ENCODE measurements at regions not wholly inside any gene's neighbourhood (a gene's known extent, or its start where the extent isn't known, plus 50 kb on each side); places are given as distances from the start of the nearest gene placed in this dataset.

- no peak for DNase-seq
Observed at GRCh38 chr2:54392555-54393324, 63.4 kb upstream of the SPTBN1 start.

GRCh38 chr2:54394392-54394791, 61.7 kb upstream of the SPTBN1 start:
- DNase-seq: no peak

DNA sequence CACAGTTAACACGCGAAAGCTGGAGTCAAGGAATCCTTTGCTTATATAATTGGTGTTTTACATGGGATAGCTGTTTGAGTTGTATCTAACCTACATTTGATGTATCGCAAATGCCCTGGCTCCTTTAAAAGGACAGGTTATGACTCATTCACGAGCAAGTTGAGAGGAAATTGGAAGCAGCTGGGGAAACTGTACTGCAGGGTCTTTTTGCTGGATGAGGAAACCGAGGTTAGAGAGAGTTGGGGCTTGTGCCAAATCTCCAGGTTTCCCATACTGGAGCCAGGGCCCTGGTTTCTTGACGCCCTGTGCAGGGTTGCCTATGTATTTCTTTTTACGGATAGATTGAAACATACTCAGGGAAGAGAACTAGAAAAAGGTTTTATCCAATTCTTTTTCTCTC, 60.0 kb upstream of the SPTBN1 start:
- no peak for DNase-seq

DNA sequence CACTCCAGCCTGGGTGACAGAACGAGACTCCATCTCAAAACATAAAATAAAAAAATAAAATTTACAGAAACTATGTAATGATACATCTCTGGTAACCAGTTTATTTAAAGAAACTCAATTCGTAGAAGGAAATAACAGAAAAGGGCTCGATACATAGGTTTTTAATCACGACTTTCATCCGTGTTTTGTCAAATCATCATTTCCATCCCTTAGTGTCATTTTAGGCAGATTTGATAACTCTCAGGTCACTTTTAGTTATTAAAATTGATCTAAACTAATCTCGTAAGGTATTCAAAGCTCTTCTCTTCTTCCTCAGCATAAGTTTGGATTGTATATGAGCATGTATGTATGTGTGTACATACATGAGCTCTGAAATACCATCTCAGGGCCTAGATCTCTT, 59.3 kb upstream of the SPTBN1 start:
- no peak for DNase-seq

DNA sequence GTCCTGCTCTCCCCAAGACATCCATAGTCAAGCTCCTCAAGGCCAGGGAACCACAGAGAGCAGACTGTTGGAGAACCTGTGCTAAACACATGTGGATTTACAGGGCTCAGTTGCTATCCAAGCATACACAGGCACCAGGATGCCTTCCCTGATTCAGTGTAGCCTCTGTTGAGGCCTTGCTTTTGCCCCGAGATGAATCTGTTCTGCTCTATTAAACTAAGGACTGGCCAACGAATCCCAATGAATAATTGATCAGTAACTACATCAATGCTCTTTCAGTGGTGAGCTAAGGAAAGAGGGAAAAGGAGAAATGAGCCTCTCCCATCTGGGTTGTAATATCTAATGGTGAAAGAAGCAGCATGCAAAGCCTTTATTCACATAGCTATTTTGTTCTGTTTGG, 58.7 kb upstream of the SPTBN1 start:
- DNase-seq: no peak

DNA sequence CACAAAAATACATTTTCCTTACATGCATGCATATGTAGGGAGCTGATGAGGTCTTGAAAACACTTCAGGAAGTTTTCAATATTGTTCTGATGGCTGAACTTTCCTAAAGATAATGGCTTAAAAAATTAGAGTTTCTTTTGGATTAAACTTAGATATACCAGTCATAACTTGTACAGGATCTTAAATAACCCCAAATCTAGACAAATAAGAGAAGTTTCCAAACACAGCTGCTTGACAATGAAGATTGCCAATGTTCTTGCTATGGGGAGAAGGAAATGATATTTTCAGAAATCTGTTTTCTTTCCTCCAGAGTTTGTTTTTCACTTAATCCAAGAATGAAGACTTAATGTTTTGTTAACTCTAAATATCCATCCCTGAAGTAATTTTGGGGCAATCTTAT, 54.6 kb upstream of the SPTBN1 start:
- DNase-seq: no peak

GRCh38 chr2:54402350-54402749, 53.8 kb upstream of the SPTBN1 start:
- no peak for DNase-seq

- no peak for DNase-seq
Observed at GRCh38 chr2:54403512-54404238, 52.5 kb upstream of the SPTBN1 start.

- no peak for DNase-seq
Observed at GRCh38 chr2:54404270-54404669, 51.9 kb upstream of the SPTBN1 start.

DNA sequence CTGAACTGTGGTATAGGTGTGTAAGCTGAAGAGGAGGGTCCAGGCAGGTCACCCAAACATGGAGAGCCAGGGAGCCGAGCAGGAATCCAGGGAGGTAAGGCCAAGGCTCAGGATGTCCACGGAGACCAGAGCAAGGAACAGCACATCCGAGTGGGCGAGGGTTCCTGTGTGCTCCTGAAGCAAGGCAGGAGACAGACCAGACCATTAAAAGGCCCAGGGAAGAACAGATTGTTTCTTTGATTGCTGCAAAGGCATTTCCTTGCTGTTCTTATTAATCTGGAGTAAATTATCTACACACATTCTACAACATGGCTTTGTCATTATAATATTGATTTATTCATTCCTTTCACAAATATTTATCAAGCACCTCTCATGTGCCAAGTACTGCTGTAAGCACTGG, 50.1 kb upstream of the SPTBN1 start:
- DNase-seq: no peak
